IPS-18c (cell line): ENCODE measurements at regions not wholly inside any gene's neighbourhood (a gene's known extent, or its start where the extent isn't known, plus 50 kb on each side); places are given as distances from the start of the nearest gene placed in this dataset.

Experiments used
- H3K4me3 ChIP-seq: 2 replicates; pipeline ENCODE4 v1.7.0; 2013; ENCODE audit warnings: low read depth, mild to moderate bottlenecking, low read length, moderate library complexity; ENCODE audit not compliant: insufficient read depth
- H3K9me3 ChIP-seq: one replicate; pipeline ENCODE4 v1.6.1; 2013; ENCODE audit warnings: mild to moderate bottlenecking, low read length, moderate library complexity; ENCODE audit not compliant: control insufficient read depth, insufficient read depth

- Histone ChIP-seq H3K9me3 (no peaks in the 10 kb centered on the region), H3K4me3 (no peak overlapping the region)
Observed at GRCh38 chr3:69560116-69560515, 174.2 kb upstream of the FRMD4B start.

GRCh38 chr3:69558912-69559311 is 173.0 kb upstream of the FRMD4B start:
- no peaks in the 10 kb centered on the region for H3K9me3 ChIP-seq
- no peak overlapping the region for H3K4me3 ChIP-seq

- no peaks in the 10 kb centered on the region for H3K9me3 ChIP-seq
- H3K4me3 ChIP-seq, result no peak overlapping the region
Observed at GRCh38 chr3:69554576-69554975, 168.7 kb upstream of the FRMD4B start.

- no peak overlapping the region for H3K4me3 ChIP-seq
Observed at GRCh38 chr3:69553888-69554287, 168.0 kb upstream of the FRMD4B start.

GRCh38 chr3:69547461-69547880 is 161.6 kb upstream of the FRMD4B start:
- H3K9me3 ChIP-seq, result no peaks in the 10 kb centered on the region
- H3K4me3 ChIP-seq, result no peak overlapping the region

More at GRCh38 chr3:69553888-69554287, 168.0 kb upstream of the FRMD4B start:
- H3K9me3 ChIP-seq, result no peaks in the 10 kb centered on the region

GRCh38 chr3:69542805-69543429 is 157.0 kb upstream of the FRMD4B start:
- peak overlapping the region; percentile 78 for H3K4me3 ChIP-seq
- no peaks in the 10 kb centered on the region for H3K9me3 ChIP-seq

GRCh38 chr3:69542089-69542804 is 156.4 kb upstream of the FRMD4B start:
- peak overlapping the region; percentile 78 for H3K4me3 ChIP-seq
- no peaks in the 10 kb centered on the region for H3K9me3 ChIP-seq

- Histone ChIP-seq H3K4me3 (peak overlapping the region; percentile 78), H3K9me3 (no peaks in the 10 kb centered on the region)
Observed at GRCh38 chr3:69541711-69542088, 155.8 kb upstream of the FRMD4B start.

GRCh38 chr3:69540706-69541581 is 155.1 kb upstream of the FRMD4B start:
- no peaks in the 10 kb centered on the region for H3K9me3 ChIP-seq
- H3K4me3 ChIP-seq, result peak overlapping the region; percentile 78

- Histone ChIP-seq H3K4me3 (no peak overlapping the region), H3K9me3 (no peaks in the 10 kb centered on the region)
Observed at GRCh38 chr3:69539134-69539533, 153.2 kb upstream of the FRMD4B start.

GRCh38 chr3:69538281-69538680 is 152.4 kb upstream of the FRMD4B start:
- Histone ChIP-seq H3K9me3 (no peaks in the 10 kb centered on the region), H3K4me3 (no peak overlapping the region)

GRCh38 chr3:69536306-69537020 is 150.6 kb upstream of the FRMD4B start:
- Histone ChIP-seq H3K4me3 (no peak overlapping the region), H3K9me3 (no peaks in the 10 kb centered on the region)

GRCh38 chr3:69535613-69536012 is 149.7 kb upstream of the FRMD4B start:
- Histone ChIP-seq H3K4me3 (no peak overlapping the region), H3K9me3 (no peaks in the 10 kb centered on the region)

GRCh38 chr3:69532547-69533224 is 146.8 kb upstream of the FRMD4B start:
- H3K9me3 ChIP-seq, result no peaks in the 10 kb centered on the region
- H3K4me3 ChIP-seq, result no peak overlapping the region

GRCh38 chr3:69531576-69532546 is 146.0 kb upstream of the FRMD4B start:
- Histone ChIP-seq H3K4me3 (no peak overlapping the region), H3K9me3 (no peaks in the 10 kb centered on the region)

- Histone ChIP-seq H3K9me3 (no peaks in the 10 kb centered on the region), H3K4me3 (no peak overlapping the region)
Observed at GRCh38 chr3:69530554-69530953, 144.7 kb upstream of the FRMD4B start.
